Psoas muscle (tissue), 7 donors: ENCODE measurements at regions not wholly inside any gene's neighbourhood (a gene's known extent, or its start where the extent isn't known, plus 50 kb on each side); places are given as distances from the start of the nearest gene placed in this dataset.

Source experiments
- ATAC-seq, 4 donors: fragments of 200-7000 bp; cut with Tn5 transposase; one replicate each; pipeline ENCODE4 v1.9.1; 2020; ENCODE audit warnings: moderate library complexity in 3 of 4, mild to moderate bottlenecking in 2 of 4
- DNase-seq, 2 donors: peaks; one replicate each; pipeline ENCODE4 v3.0.0-alpha.2; 2020
- H3K27ac ChIP-seq: fragments of 200-600 bp; one replicate; pipeline ENCODE4 v1.8.0; 2022
- H3K27me3 ChIP-seq, 3 donors: fragments of 200-600 bp in 1 of 3; one replicate each; pipeline versions ENCODE4 v1.6.1 to v1.8.0; 2013 to 2022; ENCODE audit warnings: low read length in 2 of 3, mild to moderate bottlenecking in 2 of 3, moderate library complexity in 1 of 3; ENCODE audit not compliant: insufficient read depth in 3 of 3
- H3K36me3 ChIP-seq, 2 donors: fragments of 200-600 bp in 1 of 2; one replicate each; pipeline versions ENCODE4 v1.6.1 to v1.8.0; 2013 to 2022; ENCODE audit warnings: low read depth in 1 of 2, mild to moderate bottlenecking in 1 of 2, moderate library complexity in 1 of 2; ENCODE audit not compliant: insufficient read depth in 1 of 2
- H3K4me1 ChIP-seq: fragments of 200-600 bp; one replicate; pipeline ENCODE4 v1.8.0; 2022
- H3K4me3 ChIP-seq: fragments of 200-600 bp; one replicate; pipeline ENCODE4 v1.8.0; 2022; ENCODE audit warnings: mild to moderate bottlenecking
- H3K9me3 ChIP-seq: fragments of 200-600 bp; one replicate; pipeline ENCODE4 v1.8.0; 2022
- CTCF ChIP-seq: fragments of 200-600 bp; IDR thresholded peaks from one replicate; pipeline ENCODE4 v1.8.0; 2022; ENCODE audit warnings: antibody characterized with exemption
- WGBS, 3 donors: extraction: QIAGEN DNeasy Blood & Tissue Kit; methylation state at CpG; one replicate each; pipeline versions ENCODE4 v1.1.6 to v1.1.7; 2013; 5-methylcytosine and 5-hydroxymethylcytosine counted together
- intact Hi-C, 2 donors: fragments of 100-400 bp; cut with DNase I; formaldehyde crosslinking; loops; one replicate each; pipeline versions ENCODE4 v1.11.0 to v1.14.2; 2022
- donor health status: healthy with polysubstance abuse.
- donor health status: DM: no; HTN: no; CAD: no; lungs with moderate emphysema.
- donor health status: Bipolar disorder and iron deficiency.
- donor health status: healthy.
- donor health status: DM: yes; HTN: yes; CAD: no.
- donor health status: DM: no; HTN: no; CAD: no.
- donor health status: DM: yes; HTN: yes; CAD: no.

GRCh38 chr6:135780326-135780725, 71.2 kb upstream of the PDE7B start:
- H3K9me3 ChIP-seq = no peaks in the 10 kb centered on the region
- intact Hi-C loops = no loop called here
- ATAC-seq (no peak), DNase-seq (no peak)
- H3K27me3 ChIP-seq = no peaks in the 10 kb centered on the region
- TF ChIP-seq CTCF = no peak
- H3K4me3 ChIP-seq = no peak overlapping the region
- WGBS, 3 donors = 89 to 97% (median 95%) methylated on average over 1 of the region's 1 CpG
- no peak overlapping the region for H3K27ac ChIP-seq
- H3K36me3 ChIP-seq = no peaks in the 10 kb centered on the region
- H3K4me1 ChIP-seq = no peaks in the 10 kb centered on the region

GRCh38 chr6:135782546-135782945, 69.0 kb upstream of the PDE7B start:
- no peaks in the 10 kb centered on the region for H3K4me1 ChIP-seq
- no peaks in the 10 kb centered on the region for H3K27me3 ChIP-seq
- no peak overlapping the region for H3K4me3 ChIP-seq
- no peak overlapping the region for H3K27ac ChIP-seq
- ATAC-seq = no peak
- 93 to 95% (median 94%) methylated on average over 2 of the region's 2 CpGs for WGBS, 3 donors
- no peaks in the 10 kb centered on the region for H3K9me3 ChIP-seq
- H3K36me3 ChIP-seq = no peaks in the 10 kb centered on the region
- intact Hi-C loops = no loop called here
- no peak for DNase-seq
- TF ChIP-seq CTCF = no peak

- ATAC-seq = no peak
- 56 to 63% (median 62%) methylated on average over 2 of the region's 2 CpGs for WGBS, 3 donors
- H3K27me3 ChIP-seq = no peaks in the 10 kb centered on the region
Measured at GRCh38 chr6:135784507-135784906, 67.0 kb upstream of the PDE7B start.

GRCh38 chr6:135789375-135790050, 62.0 kb upstream of the PDE7B start:
- no peak for DNase-seq
- no peaks in the 10 kb centered on the region for H3K36me3 ChIP-seq
- no peaks in the 10 kb centered on the region for H3K9me3 ChIP-seq
- no peak overlapping the region for H3K27ac ChIP-seq
- no peak for ATAC-seq
- TF ChIP-seq CTCF = no peak
- H3K4me3 ChIP-seq = no peak overlapping the region
- no peaks in the 10 kb centered on the region for H3K4me1 ChIP-seq
- WGBS, 3 donors = 35 to 43% (median 37%) methylated on average over 6 of the region's 6 CpGs
- intact Hi-C loops = no loop called here
- H3K27me3 ChIP-seq = no peaks in the 10 kb centered on the region

More at GRCh38 chr6:135784507-135784906, 67.0 kb upstream of the PDE7B start:
- no peaks in the 10 kb centered on the region for H3K9me3 ChIP-seq
- no peak overlapping the region for H3K4me3 ChIP-seq
- no peak overlapping the region for H3K27ac ChIP-seq
- intact Hi-C loops = no loop called here
- no peak for TF ChIP-seq CTCF
- H3K36me3 ChIP-seq = no peaks in the 10 kb centered on the region
- no peak for DNase-seq
- no peaks in the 10 kb centered on the region for H3K4me1 ChIP-seq

- 48 to 66% (median 50%) methylated on average over 4 of the region's 4 CpGs for WGBS, 3 donors
- H3K9me3 ChIP-seq = no peaks in the 10 kb centered on the region
- intact Hi-C loops = no loop called here
- no peaks in the 10 kb centered on the region for H3K4me1 ChIP-seq
- no peak overlapping the region for H3K27ac ChIP-seq
- no peak for DNase-seq
- no peaks in the 10 kb centered on the region for H3K36me3 ChIP-seq
- no peak for ATAC-seq
- H3K4me3 ChIP-seq = no peak overlapping the region
- TF ChIP-seq CTCF = no peak
- H3K27me3 ChIP-seq = no peaks in the 10 kb centered on the region
Measured at GRCh38 chr6:135791441-135791840, 60.1 kb upstream of the PDE7B start.
